HG03139 (cell line): ENCODE measurements at regions not wholly inside any gene's neighbourhood (a gene's known extent, or its start where the extent isn't known, plus 50 kb on each side); places are given as distances from the start of the nearest gene placed in this dataset.

Source experiments
- ATAC-seq: cut with Tn5 transposase; IDR thresholded peaks from one replicate; pipeline ENCODE4 v1.9.1; 2021; ENCODE audit not compliant: unreplicated experiment

DNA sequence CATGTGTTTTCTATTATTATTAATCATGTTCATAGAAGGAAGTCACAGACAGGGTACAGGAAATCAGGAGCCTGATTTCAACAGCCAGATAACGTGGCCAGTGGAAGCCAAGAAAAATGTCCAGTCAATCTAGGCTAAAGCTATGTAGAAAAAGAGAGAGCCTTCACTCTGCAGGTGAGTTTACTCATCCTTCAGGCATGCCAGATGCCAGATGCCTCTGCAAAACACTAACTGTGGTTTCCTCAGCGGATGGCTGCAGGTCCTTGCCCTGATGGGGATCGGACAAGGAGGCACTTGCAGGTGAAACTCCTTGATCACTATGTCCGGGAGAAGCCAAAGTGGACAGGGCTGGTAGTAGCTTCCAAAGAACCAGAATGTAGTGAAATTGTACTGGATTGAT, 962.3 kb upstream of the RAG2 start:
- ATAC-seq: no peak

DNA sequence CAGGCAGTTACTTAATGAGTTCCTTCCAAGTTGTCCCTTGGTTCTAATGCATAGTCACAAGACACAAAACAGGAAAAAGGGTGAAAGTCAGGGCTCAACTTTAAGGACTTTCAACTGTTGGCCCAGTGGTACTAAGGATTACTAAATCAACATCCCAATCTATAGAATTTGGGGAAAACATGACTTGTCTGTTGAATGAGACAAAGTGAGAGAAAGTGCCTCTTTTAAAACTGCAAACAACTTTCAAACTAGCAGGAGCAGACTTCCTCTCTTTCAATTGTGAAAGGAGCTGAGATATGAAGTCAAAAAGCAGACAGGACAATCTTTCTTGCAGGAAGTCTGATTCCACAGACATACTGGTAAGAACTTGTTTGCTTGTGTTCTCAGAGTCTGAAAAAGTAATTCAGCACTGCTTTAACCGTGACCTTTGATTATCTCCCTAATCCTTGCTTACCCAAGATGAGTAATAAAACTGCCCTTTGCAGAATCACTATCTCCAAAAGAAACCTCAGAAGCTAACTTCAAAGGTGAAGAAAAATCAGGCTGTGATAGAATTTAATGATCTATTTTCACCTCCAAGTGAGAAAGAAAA, 960.7 kb upstream of the RAG2 start:
- no peak for ATAC-seq

DNA sequence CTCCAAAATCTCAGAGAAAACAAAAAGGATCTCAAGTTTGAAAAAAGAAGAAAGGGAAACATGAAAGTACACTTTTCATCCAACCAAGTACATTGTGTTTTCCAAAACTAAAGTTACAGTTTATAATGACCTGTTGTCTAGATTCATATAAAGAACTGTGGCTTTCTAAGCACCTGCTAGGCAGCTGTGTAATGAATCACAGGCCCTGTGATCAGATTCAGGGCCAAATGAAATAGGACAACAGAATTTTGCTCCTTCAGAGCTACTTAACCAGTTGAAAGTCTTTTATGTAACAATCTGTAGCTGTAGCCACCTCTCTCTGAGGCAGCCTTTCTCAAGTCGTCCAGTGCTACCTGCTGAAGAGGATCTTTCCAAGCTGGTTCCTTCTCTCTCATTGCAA, 960.0 kb upstream of the RAG2 start:
- no peak for ATAC-seq

DNA sequence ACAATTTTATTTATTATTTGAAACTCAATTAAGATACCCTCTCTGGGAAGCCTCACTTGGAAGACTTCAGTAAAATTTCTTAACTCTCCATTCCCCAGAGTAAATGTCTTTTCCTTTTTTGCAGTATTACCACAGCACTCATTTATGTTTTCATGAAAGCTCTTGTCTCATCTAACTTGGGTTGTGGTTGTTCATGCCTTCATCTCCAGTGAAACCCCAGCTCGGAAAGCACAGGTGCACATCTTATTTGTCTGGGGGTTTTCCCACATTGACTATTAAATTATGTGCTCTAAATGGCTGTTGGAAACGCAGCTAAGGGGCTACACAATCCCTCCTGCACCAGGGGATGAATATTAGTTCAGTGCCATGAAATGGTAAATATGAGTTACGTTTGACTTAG, 954.2 kb upstream of the RAG2 start:
- ATAC-seq: no peak

DNA sequence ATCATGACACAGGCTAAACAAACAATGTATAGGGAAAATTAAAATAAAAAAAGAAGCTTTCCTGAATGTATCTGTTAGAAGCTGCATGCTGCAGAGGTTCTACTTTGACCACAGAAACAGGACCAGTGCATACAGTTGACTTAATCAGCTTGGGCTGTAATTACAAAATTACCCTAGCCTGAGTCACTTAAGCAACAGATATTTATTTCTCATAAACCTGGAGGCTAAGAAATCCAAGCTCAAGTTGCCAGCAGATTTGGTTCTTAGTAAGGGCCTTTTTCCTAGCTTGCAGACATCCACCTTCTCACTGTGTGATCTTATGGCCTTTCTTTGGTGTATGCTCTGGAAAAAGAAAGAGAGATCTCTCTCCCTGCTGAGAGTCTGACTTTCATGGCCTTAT, 946.5 kb upstream of the RAG2 start:
- no peak for ATAC-seq

DNA sequence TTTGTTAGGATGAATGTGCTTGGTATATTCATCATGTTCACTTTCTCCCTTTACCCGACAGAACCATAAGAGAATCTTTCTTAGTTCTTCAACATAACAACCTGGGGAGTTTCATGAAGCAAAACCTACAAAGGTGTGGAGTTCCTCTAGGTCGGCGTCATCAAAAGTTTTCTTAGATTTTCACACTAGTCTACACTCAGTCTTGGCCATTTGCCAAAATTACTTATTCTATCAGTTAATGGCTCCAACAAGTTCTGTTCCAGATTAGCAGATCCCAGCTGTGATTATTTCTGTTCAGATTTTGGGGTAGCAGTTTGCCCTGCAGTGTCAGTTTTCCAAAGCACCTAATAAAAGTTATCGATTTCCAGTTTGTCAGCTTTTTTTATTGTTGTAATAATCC, 935.8 kb upstream of the RAG2 start:
- ATAC-seq: no peak

DNA sequence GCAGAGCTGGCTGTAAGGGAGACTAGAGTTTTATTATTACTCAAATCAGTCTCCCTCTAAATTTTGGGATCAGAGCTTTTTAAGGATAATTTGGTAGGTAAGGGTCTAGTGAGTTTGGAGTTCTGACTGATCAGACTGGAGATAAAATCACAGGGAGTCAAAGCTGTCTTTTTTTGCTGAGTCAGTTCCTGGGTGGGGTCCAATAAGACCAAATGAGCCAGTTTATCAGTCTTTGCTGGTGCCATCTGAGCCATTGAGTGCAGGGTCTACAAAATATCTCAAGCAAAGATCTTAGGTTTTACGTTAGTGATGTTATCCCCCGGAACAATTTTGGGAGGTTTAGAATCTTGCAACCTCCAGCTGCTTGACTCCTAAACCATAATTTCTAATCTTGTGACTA, 935.1 kb upstream of the RAG2 start:
- no peak for ATAC-seq

DNA sequence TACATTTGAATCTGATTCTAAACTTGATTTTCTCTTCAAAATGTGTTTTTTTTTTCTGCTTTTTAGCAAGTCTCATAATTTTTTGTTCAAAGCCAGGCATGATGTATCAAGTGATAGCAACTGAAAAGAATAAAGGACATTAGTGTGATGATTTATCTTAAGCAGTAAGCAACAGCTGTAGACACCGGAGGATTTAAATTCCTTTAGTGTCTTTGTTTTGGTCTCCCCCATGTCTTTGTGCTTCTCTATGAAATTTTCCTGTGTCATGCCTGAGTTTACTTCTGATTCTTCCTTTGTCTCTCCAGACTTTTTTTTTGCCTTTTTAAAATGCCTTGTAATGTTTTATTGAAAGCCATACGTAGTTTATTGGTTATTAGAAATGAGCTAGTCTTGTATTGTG, 934.2 kb upstream of the RAG2 start:
- ATAC-seq: no peak

DNA sequence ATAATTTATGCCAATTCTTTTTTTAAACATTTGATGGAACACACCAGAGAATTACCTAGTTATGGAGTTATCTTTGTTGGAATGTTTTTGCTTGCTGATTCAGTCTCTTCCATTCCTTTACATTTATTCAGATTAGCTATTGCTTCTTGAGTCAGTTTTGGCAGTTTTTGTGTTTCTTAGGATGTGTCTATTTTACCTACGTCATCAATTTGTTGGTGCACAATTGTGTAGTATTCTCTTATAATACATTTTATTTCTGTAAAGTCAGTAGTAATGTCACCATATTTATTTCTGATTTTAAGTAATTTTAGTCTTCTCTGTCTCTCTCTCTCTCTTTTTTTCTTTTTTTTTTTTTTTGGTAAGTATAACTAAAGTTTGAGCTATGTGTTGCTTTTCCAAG, 929.5 kb upstream of the RAG2 start:
- ATAC-seq: no peak

DNA sequence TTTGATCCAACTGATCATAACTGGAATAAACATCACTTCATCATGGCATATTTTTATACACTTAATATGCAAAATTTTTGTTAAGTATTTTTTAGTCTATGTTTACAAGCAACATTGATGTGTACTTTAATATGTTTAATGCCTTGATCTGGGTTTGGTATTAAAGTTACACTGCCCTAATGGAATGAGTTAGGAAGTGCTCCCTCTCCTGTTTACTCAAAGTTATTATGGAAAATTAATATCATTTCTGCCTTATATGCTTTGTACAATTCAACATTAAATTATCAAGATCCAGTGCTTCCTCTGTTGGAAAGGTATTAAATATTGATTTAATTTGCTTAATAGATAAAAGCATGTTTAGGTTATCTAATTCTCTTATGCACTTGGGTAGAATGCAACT, 927.3 kb upstream of the RAG2 start:
- no peak for ATAC-seq

DNA sequence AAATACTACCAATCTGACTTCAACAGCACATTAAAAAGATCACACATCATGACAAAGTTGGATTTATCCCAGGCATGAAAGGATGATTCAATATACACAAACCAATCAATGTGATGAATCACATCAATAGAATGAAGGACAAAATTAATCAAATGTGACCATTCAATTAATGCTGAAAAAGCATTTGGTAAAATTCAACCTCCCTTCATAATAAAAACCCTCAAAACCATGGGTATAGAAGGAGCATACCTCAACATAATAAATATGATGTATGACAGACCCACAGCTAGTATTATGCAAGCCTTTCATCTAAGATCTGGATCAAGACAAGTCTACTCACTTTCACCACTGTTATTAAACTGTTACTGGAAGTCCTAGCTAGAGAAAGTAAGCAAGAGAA, 921.7 kb upstream of the RAG2 start:
- ATAC-seq: no peak

DNA sequence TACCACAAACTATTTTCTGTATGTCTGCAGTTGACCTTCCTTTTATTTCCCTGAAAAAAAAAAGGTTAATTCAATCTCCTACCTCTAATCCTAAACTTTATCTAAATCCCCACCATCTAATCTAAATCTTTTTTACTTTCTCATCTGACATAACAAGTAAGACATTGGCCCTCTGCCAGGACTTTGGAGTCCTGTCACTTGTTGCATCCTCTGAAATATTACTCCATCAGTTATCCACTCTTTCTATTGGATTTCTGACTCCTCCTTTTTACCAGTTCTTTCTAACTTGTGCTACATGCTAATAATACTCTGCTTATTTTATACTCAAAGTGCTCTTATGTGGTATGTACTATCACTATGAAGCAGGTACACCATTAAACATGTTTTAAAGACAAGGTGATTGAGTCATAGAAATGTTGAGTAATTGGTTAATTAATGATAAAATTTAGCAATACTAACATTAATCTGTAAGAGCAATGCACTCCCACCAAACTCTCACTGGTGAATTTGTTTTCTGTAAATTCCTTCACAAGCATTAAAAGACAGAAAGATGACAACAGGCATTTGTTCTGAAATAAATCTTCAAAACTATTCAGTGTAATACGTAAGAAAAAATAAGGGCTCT, 914.2 kb upstream of the RAG2 start:
- ATAC-seq: no peak

DNA sequence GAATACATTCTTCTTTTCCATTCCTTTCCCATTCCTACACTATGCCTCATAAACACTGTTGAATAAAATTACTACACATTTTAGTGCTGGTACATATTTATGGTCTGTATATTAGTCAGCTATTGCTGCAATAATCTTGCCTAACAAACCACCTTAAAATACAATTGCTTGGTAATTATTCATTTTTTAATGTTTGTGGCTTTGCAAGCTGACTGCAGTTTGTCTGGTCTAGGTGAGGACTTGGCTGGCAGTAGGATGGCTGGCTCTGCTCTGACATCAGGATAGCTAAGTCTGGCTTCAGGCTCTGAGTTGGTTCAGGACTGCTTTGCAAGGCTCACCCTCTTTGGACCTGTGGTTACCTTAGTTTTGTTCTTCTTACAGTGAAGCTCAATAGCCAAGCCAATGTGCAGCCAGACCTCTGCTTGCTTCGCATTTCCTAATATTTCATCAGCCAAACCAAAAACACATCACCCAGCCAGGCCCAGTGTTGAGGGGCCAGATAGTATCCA, 913.4 kb upstream of the RAG2 start:
- no peak for ATAC-seq

DNA sequence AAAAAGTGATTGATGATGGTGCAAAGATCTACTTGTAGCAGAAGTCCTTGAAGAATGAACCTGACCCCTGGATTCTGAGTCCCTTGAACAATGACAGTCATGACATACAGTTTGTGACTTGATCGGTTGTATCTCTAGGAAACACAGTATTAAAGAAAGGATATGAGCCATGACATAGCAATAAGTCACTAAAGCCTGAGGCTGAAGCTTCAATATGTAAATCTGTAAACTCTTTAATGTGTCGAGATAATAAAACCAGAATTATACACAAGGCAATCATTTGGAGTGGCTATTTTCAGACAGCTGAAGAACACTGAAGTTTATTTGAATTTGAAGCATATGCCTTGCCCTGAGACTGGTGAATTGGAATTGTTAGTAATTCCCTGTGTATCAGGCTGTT, 911.5 kb upstream of the RAG2 start:
- ATAC-seq: no peak

DNA sequence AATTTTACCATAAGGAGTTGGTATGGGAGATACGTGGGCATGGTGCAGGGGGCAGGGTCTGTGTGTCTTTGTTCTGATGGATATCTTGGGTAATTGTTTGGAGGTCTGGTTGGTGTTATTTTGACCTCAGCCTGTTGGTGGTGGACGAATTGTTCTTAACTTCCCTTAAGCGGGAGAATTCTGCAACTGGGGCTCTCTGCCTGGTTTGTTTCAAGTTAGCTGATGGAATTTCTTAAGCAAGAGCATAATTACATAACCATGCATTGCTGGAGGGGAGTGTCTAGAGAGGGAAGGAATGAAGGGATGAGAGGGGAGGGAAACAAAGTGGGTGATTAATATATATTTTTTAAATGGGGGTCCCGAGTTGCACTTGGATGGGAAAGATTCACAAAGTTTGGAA, 908.5 kb upstream of the RAG2 start:
- no peak for ATAC-seq

DNA sequence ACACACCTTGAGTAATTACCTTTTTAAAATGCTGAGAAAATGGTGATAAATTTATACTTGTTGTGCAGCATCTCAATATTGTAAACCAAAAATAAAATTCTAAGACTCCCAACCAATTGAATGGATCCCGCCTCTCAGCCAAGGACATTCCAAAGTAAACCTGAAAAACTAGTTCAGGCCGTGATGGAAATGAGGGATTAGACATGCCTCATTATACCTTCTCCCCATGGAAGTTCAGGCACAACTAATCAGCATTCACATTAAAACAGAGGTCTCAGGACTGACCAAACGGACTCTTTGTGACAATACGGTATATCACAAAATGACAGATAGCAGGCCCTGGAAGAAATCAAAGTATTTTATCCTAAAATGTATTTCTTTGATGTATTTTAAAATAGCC, 907.4 kb upstream of the RAG2 start:
- ATAC-seq: no peak

DNA sequence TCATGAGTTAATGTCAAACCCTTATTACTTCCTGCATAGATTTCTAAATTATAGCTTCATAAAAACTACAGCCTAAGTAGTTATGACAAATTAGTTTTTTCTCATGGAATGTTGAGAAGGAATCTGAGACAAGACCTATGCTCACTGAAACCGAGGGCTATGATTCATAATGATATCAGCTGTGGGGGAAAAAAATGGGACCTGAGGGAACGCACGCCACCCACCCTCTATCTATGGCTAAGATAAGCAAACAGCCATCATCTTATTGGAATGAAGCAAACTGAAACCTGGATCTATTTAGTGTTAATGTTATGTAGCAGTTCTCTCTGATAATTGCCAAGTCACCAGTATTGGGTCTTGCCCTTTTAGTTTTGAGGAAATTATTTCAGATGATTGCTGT, 906.9 kb upstream of the RAG2 start:
- no peak for ATAC-seq

DNA sequence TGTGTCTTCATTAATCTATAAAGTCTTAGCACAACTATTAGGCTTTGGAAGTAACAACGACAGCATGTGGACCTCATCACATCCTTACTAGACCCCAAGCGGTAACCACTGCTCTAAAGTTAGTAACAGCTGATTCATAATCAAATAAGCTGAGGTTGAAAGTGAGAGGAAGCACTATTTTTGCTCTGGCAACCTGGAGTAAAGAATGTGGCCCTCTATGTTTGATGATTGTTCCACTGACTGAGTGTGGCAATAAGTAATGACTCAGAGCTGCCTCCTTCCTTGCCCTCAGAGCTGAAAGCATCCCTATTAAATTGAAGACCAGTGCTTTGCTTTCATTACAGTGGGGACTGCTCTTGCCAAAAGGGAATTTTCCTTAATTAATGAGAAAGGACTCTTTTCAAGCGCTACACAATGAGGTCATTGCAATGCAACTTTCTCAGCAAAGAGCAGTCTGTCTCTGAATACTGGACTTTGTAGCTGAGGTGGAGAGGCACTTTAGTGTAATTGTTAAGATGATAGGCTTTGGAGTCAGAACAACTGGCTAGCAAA, 906.1 kb upstream of the RAG2 start:
- ATAC-seq: peak; percentile 93

DNA sequence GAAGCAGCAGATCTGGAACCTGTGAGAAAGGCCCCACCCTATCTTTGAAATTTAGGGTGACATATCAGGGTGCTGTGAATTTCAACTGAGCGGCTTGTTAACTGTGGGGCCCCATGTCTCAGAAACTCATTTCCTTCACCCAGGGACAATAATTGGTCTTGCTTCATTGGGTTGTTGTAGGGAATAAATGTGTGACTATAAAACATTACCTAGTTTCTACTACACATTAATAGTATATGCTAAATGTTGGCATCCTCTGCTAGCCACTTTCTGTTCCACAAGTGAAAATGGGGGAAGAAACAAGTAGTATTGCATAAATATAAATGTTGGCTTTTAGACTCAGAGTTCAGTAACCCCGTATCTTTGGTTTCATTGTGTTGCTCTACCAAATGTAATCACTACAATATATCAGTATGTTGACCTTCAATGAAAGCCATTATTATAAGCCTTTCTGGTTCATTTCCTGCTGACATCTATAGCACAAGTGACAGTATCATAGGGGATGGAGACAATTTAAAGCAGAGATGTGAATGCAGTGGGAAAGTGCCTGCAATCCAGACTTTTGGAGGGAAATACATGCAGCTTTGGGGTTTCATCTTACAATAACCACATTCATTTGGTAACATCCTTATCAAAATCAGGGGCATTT, 905.5 kb upstream of the RAG2 start:
- ATAC-seq: peak; percentile 32

DNA sequence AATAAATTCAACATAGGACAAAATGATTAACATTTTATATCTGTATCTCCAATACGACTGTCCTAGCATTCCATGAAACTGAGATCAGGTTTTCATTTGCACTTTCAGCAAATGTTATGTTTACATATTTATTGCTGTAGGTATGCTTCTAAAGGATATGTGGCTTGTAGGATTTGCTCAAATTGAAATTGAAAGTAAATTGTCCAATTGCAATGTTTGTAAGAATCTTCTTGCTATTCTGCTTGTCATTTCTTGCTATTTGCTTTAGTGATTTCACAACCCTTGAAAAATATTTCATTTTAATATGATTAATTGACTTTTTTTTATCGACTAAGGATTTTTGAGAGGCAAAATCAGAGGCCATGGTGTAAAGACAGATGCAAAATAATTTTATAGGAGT, 904.2 kb upstream of the RAG2 start:
- ATAC-seq: no peak

DNA sequence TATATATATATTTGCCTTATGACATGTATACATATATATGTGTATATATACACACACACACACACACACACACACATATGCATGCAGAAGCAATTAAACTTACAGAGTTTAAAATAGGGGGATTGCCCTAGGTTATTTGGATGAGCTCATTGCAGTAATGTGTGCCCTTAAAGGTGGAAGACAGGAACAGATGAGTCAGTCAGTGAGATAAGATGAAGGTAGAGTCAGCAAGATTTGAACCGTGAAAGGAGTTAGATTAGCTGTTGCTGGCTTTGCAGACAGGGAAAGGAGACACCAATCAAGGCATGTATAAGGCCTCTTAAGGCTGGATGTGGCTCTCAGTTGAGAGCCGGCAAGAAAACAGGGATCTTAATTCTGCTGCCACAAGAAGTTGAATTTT, 902.4 kb upstream of the RAG2 start:
- ATAC-seq: no peak

DNA sequence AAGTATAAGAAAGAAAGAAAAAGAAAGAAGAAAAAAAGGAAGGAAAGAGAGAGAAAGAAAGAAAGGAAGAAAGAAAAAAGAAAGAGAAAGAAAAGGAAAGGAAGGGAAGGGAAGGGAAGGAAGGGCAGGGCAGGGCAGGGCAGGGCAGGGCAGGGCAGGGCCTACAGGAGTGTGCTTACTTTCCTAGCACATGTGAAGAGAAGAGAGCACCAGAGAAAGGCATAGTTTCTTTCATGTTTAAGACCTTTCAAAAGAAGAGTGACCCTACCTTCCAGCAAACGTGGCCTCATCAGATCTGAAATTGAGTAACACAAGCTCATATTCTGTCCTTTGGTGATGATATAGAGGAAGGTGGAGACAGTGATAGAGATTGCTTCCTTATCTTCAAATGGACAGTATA, 899.3 kb upstream of the RAG2 start:
- ATAC-seq: no peak
